K562 (cell line): ENCODE measurements at regions not wholly inside any gene's neighbourhood (a gene's known extent, or its start where the extent isn't known, plus 50 kb on each side); places are given as distances from the start of the nearest gene placed in this dataset.

Source experiments
- ATAC-seq: fragments of 200-7000 bp; cut with Tn5 transposase; 3 replicates; pipeline ENCODE4 v1.9.1; 2020; ENCODE audit warnings: moderate library complexity
- BruUV-seq: library from RNA; stranded (reverse); fragments of 400-500 nt; replicated peaks from 2 replicates; lab custom pipeline; 2021; lab: Mats Ljungman, UMichigan
- CTCF ChIA-PET: fragments of 300-600 bp; formaldehyde crosslinking; extraction: SDS; loops from one replicate; lab custom pipeline; 2021; ENCODE audit warnings: low intra/inter-chr PET ratio; lab: Yijun Ruan, JAX
- POLR2A ChIA-PET: fragments of 300-600, 350-650 bp; sonication (Branson Sonifier 250); formaldehyde crosslinking; extraction: SDS; loops from one replicate; lab custom pipeline; 2021; ENCODE audit warnings: antibody characterized with exemption, inconsistent platforms; lab: Yijun Ruan, JAX
- DNase-seq, 4 experiments: peaks; one replicate each; pipeline versions ENCODE4 v3.0.0 to v3.0.0-alpha.2; 2011 to 2018; ENCODE audit warnings: low spot score in 3 of 4, mixed read lengths in 3 of 4; ENCODE audit errors: extremely low read depth in 1 of 4
- FAIRE-seq: peaks from 2 replicates; lab custom pipeline; 2011; peaks lifted over from hg19 to GRCh38; lab: Jason Lieb, UNC
- H2AFZ ChIP-seq: 2 replicates; pipeline ENCODE4 v1.6.0; 2011; ENCODE audit warnings: low read depth, low read length, control low read depth, inconsistent platforms
- H3K27ac ChIP-seq: fragments of 200-600 bp; 3 replicates; pipeline ENCODE4 v1.8.0; 2011; ENCODE audit warnings: low read depth, mild to moderate bottlenecking, control low read depth, inconsistent platforms, low read length, moderate library complexity, mixed read lengths; ENCODE audit errors: extremely low read depth
- H3K27me3 ChIP-seq, 2 experiments: fragments of 300-600 bp in 1 of 2; 2 replicates in 1 of 2; 3 replicates in 1 of 2; pipeline versions ENCODE4 v1.6.0 to v1.8.0; 2011; ENCODE audit warnings: inconsistent platforms in 2 of 2, low read length in 2 of 2, mild to moderate bottlenecking in 1 of 2, mixed read lengths in 1 of 2, moderate library complexity in 1 of 2; ENCODE audit not compliant: control insufficient read depth in 2 of 2, insufficient read depth in 2 of 2
- H3K36me3 ChIP-seq: fragments of 300-600 bp; 3 replicates; pipeline ENCODE4 v1.8.0; 2011; ENCODE audit warnings: mild to moderate bottlenecking, low read length, inconsistent platforms; ENCODE audit not compliant: control insufficient read depth, insufficient read depth
- H3K4me1 ChIP-seq, 2 experiments: fragments of 200-600 bp in 1 of 2; replicated peaks in 1 of 2; 2 replicates in 1 of 2; 3 replicates in 1 of 2; pipeline versions ENCODE4 v1.5.1 to v1.8.0; 2011; ENCODE audit warnings: inconsistent platforms in 2 of 2, low read length in 2 of 2, mild to moderate bottlenecking in 1 of 2, mixed read lengths in 1 of 2, moderate library complexity in 1 of 2; ENCODE audit not compliant: control insufficient read depth in 2 of 2, insufficient read depth in 2 of 2
- H3K4me2 ChIP-seq: 2 replicates; pipeline ENCODE4 v1.6.1; 2011; ENCODE audit warnings: low read length, control low read depth, inconsistent platforms, mixed read lengths; ENCODE audit not compliant: insufficient read depth
- H3K4me3 ChIP-seq: fragments of 200-600 bp; sonication (generic), shearing (Covaris generic); 2 replicates; pipeline ENCODE4 v1.5.1; 2016; ENCODE audit warnings: control low read depth, inconsistent platforms
- H3K79me2 ChIP-seq: fragments of 200-600 bp; 3 replicates; pipeline ENCODE4 v1.8.0; 2011; ENCODE audit warnings: low read length, inconsistent platforms; ENCODE audit not compliant: control insufficient read depth, insufficient read depth
- H3K9ac ChIP-seq, 2 experiments: 2 replicates each; pipeline versions ENCODE4 v1.6.0 to v1.6.1; 2011; ENCODE audit warnings: low read depth in 2 of 2, low read length in 2 of 2, control low read depth in 1 of 2, inconsistent platforms in 1 of 2, mild to moderate bottlenecking in 1 of 2, mixed read lengths in 1 of 2; ENCODE audit not compliant: insufficient read depth in 1 of 2
- H3K9me1 ChIP-seq: one replicate; pipeline ENCODE4 v1.6.0; 2011; ENCODE audit warnings: inconsistent platforms, mild to moderate bottlenecking, low read length, moderate library complexity; ENCODE audit not compliant: control insufficient read depth, insufficient read depth
- H3K9me3 ChIP-seq: replicated peaks from 2 replicates; pipeline ENCODE4 v1.5.1; 2011; ENCODE audit warnings: low read depth, low read length, inconsistent platforms; ENCODE audit not compliant: control insufficient read depth, insufficient read depth
- H4K20me1 ChIP-seq: replicated peaks from 2 replicates; pipeline ENCODE4 v1.6.1; 2011; ENCODE audit warnings: low read length, inconsistent platforms, mixed read lengths; ENCODE audit not compliant: control insufficient read depth, insufficient read depth
- ARNT ChIP-seq, 2 experiments: fragments of 450-650 bp; IDR thresholded peaks; 2 replicates each; pipeline ENCODE4 v1.6.1; 2016; ENCODE audit warnings: mild to moderate bottlenecking in 1 of 2
- CBX1 ChIP-seq: sonication (generic); IDR thresholded peaks from 2 replicates; pipeline ENCODE4 v1.6.1; 2016; ENCODE audit warnings: antibody characterized with exemption, low read depth, mild to moderate bottlenecking
- CHD1 ChIP-seq: fragments of 200-600 bp; sonication (generic); IDR thresholded peaks from one replicate; pipeline ENCODE4 v1.6.1; 2012; ENCODE audit warnings: mild to moderate bottlenecking, moderate library complexity, low read length, inconsistent platforms
- CREBBP ChIP-seq: IDR thresholded peaks from one replicate; pipeline ENCODE4 v1.6.1; 2012; ENCODE audit warnings: low read depth, mild to moderate bottlenecking, control low read depth, inconsistent platforms, low read length
- FOSL1 ChIP-seq: fragments of 200-800 bp; sonication (Bioruptor generic); conservative IDR thresholded peaks from 2 replicates; pipeline ENCODE4 v1.6.1; 2016; ENCODE audit warnings: missing genetic modification characterization, missing compliant biosample characterization
- MAFK ChIP-seq: IDR thresholded peaks from 2 replicates; pipeline ENCODE4 v1.6.1; 2011; ENCODE audit warnings: low read length, improper control_type of control experiment
- MLLT1 ChIP-seq, 2 experiments: fragments of 450-650 bp; IDR thresholded peaks; 2 replicates each; pipeline ENCODE4 v1.6.1; 2016
- NKRF ChIP-seq: fragments of 450-650 bp; IDR thresholded peaks from 2 replicates; pipeline ENCODE4 v1.6.1; 2016; ENCODE audit warnings: borderline replicate concordance
- NONO ChIP-seq, 2 experiments: fragments of 200-400 bp in 1 of 2; fragments of 450-650 bp in 1 of 2; formaldehyde crosslinking in 1 of 2; IDR thresholded peaks; 2 replicates each; pipeline ENCODE4 v1.6.1; 2017; ENCODE audit warnings: low read depth in 2 of 2, mild to moderate bottlenecking in 2 of 2, moderate library complexity in 2 of 2, low read length in 1 of 2
- POLR3G ChIP-seq: IDR thresholded peaks from 2 replicates; pipeline ENCODE4 v1.6.1; 2011; ENCODE audit not compliant: insufficient read length, insufficient replicate concordance; ENCODE audit errors: extremely low read depth
- REST ChIP-seq, 2 experiments: fragments of 450-650 bp; formaldehyde crosslinking in 1 of 2; IDR thresholded peaks; 2 replicates each; pipeline versions ENCODE4 v1.4.0 to v1.6.1; 2014 to 2020; ENCODE audit warnings: mild to moderate bottlenecking in 2 of 2, borderline replicate concordance in 1 of 2, low read depth in 1 of 2
- SMARCB1 ChIP-seq: IDR thresholded peaks from 2 replicates; pipeline ENCODE4 v1.6.1; 2011; ENCODE audit warnings: improper control_type of control experiment, low read depth; ENCODE audit not compliant: insufficient read length
- WGBS: fragments of 100-300 bp; shearing (Covaris generic); methylation state at CpG from one replicate; pipeline ENCODE4 v1.1.6; 2016; ENCODE audit warnings: low coverage, mixed read lengths; ENCODE audit not compliant: insufficient coverage; ENCODE audit errors: missing lambda C conversion rate; 5-methylcytosine and 5-hydroxymethylcytosine counted together
- in situ Hi-C: fragments of 300-500 bp; cut with MboI; formaldehyde crosslinking; loops from 4 replicates; pipeline ENCODE4 v1.15.0; 2018; ENCODE audit warnings: inconsistent platforms, mixed read lengths
- intact Hi-C: fragments of 100-400 bp; cut with micrococcal nuclease; formaldehyde crosslinking; loops from 2 replicates; pipeline ENCODE4 v1.14.2; 2022

- WGBS = 13% methylated on average over 1 of the region's 1 CpG
- ATAC-seq (no peak), FAIRE-seq (no peak), DNase-seq (no peak)
- Histone ChIP-seq H3K9me3 (no peaks in the 10 kb centered on the region), H4K20me1 (no peaks in the 10 kb centered on the region), H3K4me1 (peaks cover 0 to 6% of the 10 kb centered on the region in 2 experiments; a peak in 2 of 5 replicates), H3K9me1 (no peaks in the 10 kb centered on the region), H3K36me3 (no peaks in the 10 kb centered on the region), H3K4me2 (no peak overlapping the region), H3K27me3 (no peaks in the 10 kb centered on the region), H3K79me2 (no peaks in the 10 kb centered on the region), H3K27ac (no peak overlapping the region), H3K4me3 (no peak overlapping the region), H2AFZ (no peak overlapping the region), H3K9ac (no peak overlapping the region)
- intact Hi-C loops = no loop called here
- no TSS peak for BruUV-seq
- ChIA-PET CTCF (no interaction called here), POLR2A (no interaction called here)
- in situ Hi-C loops = no loop called here
- TF ChIP-seq MLLT1 (IDR thresholded peaks at IDR 0.05) = no peak
- TF ChIP-seq ARNT (IDR thresholded peaks at IDR 0.05) = no peak
- TF ChIP-seq FOSL1 = no peak
- TF ChIP-seq NONO (IDR thresholded peaks at IDR 0.05; ENCODE audit: low read depth in 2 of 2, low read length in 1 of 2) = no peak
- no peak for TF ChIP-seq REST (IDR thresholded peaks at IDR 0.05; ENCODE audit: borderline replicate concordance)
- TF ChIP-seq REST (CRISPR knock-in tag; IDR thresholded peaks at IDR 0.05; ENCODE audit: low read depth) = no peak
- no peak for TF ChIP-seq SMARCB1
- no peak for TF ChIP-seq MAFK
- TF ChIP-seq CBX1 = no peak
- TF ChIP-seq NKRF = no peak
- no peak for TF ChIP-seq CREBBP
- TF ChIP-seq CHD1 = no peak
- no peak for TF ChIP-seq POLR3G
Measured at GRCh38 chr4:153945704-153946103, 156.8 kb upstream of the SFRP2 start.
